Endothelial cell (in vitro differentiated cells): ENCODE measurements at regions not wholly inside any gene's neighbourhood (a gene's known extent, or its start where the extent isn't known, plus 50 kb on each side); places are given as distances from the start of the nearest gene placed in this dataset.

Experiments used
- DNase-seq: peaks from one replicate; pipeline ENCODE4 v3.0.0; 2021; ENCODE audit warnings: low spot score
- H3K27ac Mint-ChIP-seq: one replicate; pipeline ENCODE4 v1.8.0; 2021; ENCODE audit warnings: mixed read lengths, inconsistent platforms; ENCODE audit not compliant: unreplicated experiment
- H3K27me3 Mint-ChIP-seq: one replicate; pipeline ENCODE4 v1.8.0; 2021; ENCODE audit warnings: mild to moderate bottlenecking, moderate library complexity, mixed read lengths, inconsistent platforms; ENCODE audit not compliant: unreplicated experiment
- H3K36me3 Mint-ChIP-seq: one replicate; pipeline ENCODE4 v1.8.0; 2021; ENCODE audit warnings: mild to moderate bottlenecking, low read depth, mixed read lengths, inconsistent platforms; ENCODE audit not compliant: unreplicated experiment
- H3K4me1 Mint-ChIP-seq: one replicate; pipeline ENCODE4 v1.8.0; 2021; ENCODE audit warnings: mild to moderate bottlenecking, mixed read lengths, inconsistent platforms; ENCODE audit not compliant: unreplicated experiment
- H3K4me3 Mint-ChIP-seq: one replicate; pipeline ENCODE4 v1.8.0; 2021; ENCODE audit warnings: mild to moderate bottlenecking, mixed read lengths, inconsistent platforms; ENCODE audit not compliant: unreplicated experiment
- H3K9me3 Mint-ChIP-seq: one replicate; pipeline ENCODE4 v1.8.0; 2021; ENCODE audit warnings: mixed read lengths, inconsistent platforms; ENCODE audit not compliant: unreplicated experiment
- CTCF ChIP-seq: fragments of 200-600 bp; sonication (generic); IDR thresholded peaks from one replicate; pipeline ENCODE4 v1.5.0; 2021; ENCODE audit warnings: antibody characterized with exemption; ENCODE audit not compliant: unreplicated experiment

GRCh38 chr18:24793742-24794141 is 333.3 kb downstream of the HRH4 start:
- Mint-ChIP-seq H3K36me3 (no peaks in the 10 kb centered on the region), H3K4me3 (no peak overlapping the region)
- no peak for TF ChIP-seq CTCF

GRCh38 chr18:24795129-24795528 is 334.7 kb downstream of the HRH4 start:
- no peak for TF ChIP-seq CTCF
- peaks cover 11% of the 10 kb centered on the region for H3K4me1 Mint-ChIP-seq

More at GRCh38 chr18:24793742-24794141, 333.3 kb downstream of the HRH4 start:
- no peak overlapping the region for H3K27ac Mint-ChIP-seq
- no peak for DNase-seq
- H3K27me3 Mint-ChIP-seq, result no peaks in the 10 kb centered on the region
- H3K4me1 Mint-ChIP-seq, result peaks cover 3% of the 10 kb centered on the region
- H3K9me3 Mint-ChIP-seq, result no peaks in the 10 kb centered on the region

DNA sequence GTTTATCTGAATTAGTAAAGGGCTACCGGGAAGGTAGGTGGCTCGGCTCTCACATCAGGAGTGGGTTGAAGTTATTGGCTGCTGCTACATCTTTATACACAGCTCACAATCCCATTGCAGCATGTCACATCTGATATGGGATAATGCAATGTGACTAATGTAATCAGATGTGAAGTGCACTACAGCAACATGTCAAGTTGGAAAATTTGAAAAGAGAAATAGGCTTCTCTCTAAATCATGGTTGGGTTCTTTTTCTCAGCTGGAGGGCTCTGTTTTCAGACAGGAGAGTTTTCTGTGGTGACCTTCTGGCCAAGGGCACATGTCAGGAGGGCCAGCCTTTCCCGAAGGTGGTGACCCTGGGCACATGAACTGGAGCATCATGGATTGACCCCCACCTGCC is 337.5 kb downstream of the HRH4 start:
- TF ChIP-seq CTCF, result no peak
- Mint-ChIP-seq H3K9me3 (no peaks in the 10 kb centered on the region), H3K4me1 (peaks cover 11% of the 10 kb centered on the region), H3K36me3 (peaks cover 7% of the 10 kb centered on the region), H3K27ac (no peak overlapping the region), H3K27me3 (peaks cover 2% of the 10 kb centered on the region), H3K4me3 (no peak overlapping the region)
- no peak for DNase-seq

More at GRCh38 chr18:24795129-24795528, 334.7 kb downstream of the HRH4 start:
- DNase-seq, result no peak
- no peaks in the 10 kb centered on the region for H3K9me3 Mint-ChIP-seq
- H3K27me3 Mint-ChIP-seq, result peaks cover 2% of the 10 kb centered on the region
- no peaks in the 10 kb centered on the region for H3K36me3 Mint-ChIP-seq
- H3K4me3 Mint-ChIP-seq, result no peak overlapping the region
- no peak overlapping the region for H3K27ac Mint-ChIP-seq

DNA sequence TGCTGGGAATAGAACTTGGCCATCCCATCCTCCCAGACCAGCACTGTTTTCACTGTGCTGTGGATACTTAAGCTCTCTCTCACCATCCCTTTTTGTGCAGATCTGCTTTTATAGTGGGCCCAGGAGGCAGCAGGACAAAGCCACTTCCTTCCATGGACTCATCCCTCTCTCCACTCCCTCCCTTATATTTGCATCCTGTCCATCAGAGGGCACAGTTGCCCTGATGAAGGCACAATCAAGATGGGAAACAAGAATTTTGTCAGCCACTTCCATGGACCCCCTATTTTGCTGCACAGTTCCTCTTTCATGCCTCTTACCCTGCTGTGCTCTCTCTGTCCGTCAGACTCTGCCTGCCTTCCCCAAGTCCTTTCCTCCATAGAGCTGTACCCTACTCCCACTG is 338.7 kb downstream of the HRH4 start:
- Mint-ChIP-seq H3K27me3 (peaks cover 3% of the 10 kb centered on the region), H3K4me1 (peaks cover 10% of the 10 kb centered on the region), H3K4me3 (no peak overlapping the region), H3K27ac (no peak overlapping the region), H3K36me3 (peaks cover 7% of the 10 kb centered on the region), H3K9me3 (no peaks in the 10 kb centered on the region)
- DNase-seq, result no peak
- TF ChIP-seq CTCF, result no peak

DNA sequence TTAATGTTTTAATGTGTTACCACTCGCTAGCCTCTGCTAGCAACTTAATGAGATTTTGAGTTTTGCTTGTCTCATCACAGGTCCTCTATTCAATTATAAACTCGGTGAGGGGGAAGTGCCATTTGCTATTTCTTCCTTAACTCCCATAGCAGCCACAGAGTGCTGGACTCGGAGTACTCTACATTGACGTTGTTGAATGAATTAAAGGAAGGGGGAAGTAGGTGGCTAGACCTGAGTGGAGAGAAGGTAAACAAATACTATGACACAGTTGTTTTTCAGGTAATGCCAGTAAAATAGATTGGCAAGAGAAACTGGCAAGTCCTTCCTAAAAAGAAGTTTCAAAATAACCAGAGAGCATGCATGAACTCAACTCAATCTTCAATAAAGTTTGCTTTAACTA is 339.3 kb downstream of the HRH4 start:
- H3K4me3 Mint-ChIP-seq, result no peak overlapping the region
- no peak overlapping the region for H3K27ac Mint-ChIP-seq
- no peak for DNase-seq
- peaks cover 14% of the 10 kb centered on the region for H3K4me1 Mint-ChIP-seq
- peaks cover 7% of the 10 kb centered on the region for H3K36me3 Mint-ChIP-seq
- H3K27me3 Mint-ChIP-seq, result peaks cover 3% of the 10 kb centered on the region
- no peak for TF ChIP-seq CTCF
- no peaks in the 10 kb centered on the region for H3K9me3 Mint-ChIP-seq
